Activated CD4-positive, alpha-beta T cell treated with anti-CD3 and anti-CD28 coated beads, Interleukin-2, amount 50 U/mL, for 16 hours (primary cell): ENCODE measurements at regions not wholly inside any gene's neighbourhood (a gene's known extent, or its start where the extent isn't known, plus 50 kb on each side); places are given as distances from the start of the nearest gene placed in this dataset.

Experiments used
- DNase-seq: peaks from one replicate; pipeline ENCODE4 v3.0.0-alpha.2; 2020

- DNase-seq: no peak
Observed at GRCh38 chr11:69954756-69955155, 123.4 kb upstream of the ANO1 start.

- DNase-seq: no peak
Observed at GRCh38 chr11:69956669-69957190, 121.4 kb upstream of the ANO1 start.

- no peak for DNase-seq
Observed at GRCh38 chr11:69957849-69958248, 120.3 kb upstream of the ANO1 start.

- DNase-seq: no peak
Observed at GRCh38 chr11:69958308-69958707, 119.8 kb upstream of the ANO1 start.

GRCh38 chr11:69959461-69959860 is 118.7 kb upstream of the ANO1 start:
- DNase-seq: no peak

- DNase-seq: no peak
Observed at GRCh38 chr11:69961738-69962137, 116.4 kb upstream of the ANO1 start.

GRCh38 chr11:69962152-69962551 is 116.0 kb upstream of the ANO1 start:
- no peak for DNase-seq

- DNase-seq: no peak
Observed at GRCh38 chr11:69963533-69964246, 114.4 kb upstream of the ANO1 start.

GRCh38 chr11:69964247-69964643 is 113.9 kb upstream of the ANO1 start:
- no peak for DNase-seq

- DNase-seq: no peak
Observed at GRCh38 chr11:69965821-69966582, 112.1 kb upstream of the ANO1 start.

- DNase-seq: no peak
Observed at GRCh38 chr11:69966583-69966835, 111.6 kb upstream of the ANO1 start.

GRCh38 chr11:69966910-69967483 is 111.1 kb upstream of the ANO1 start:
- no peak for DNase-seq

GRCh38 chr11:69967484-69967883 is 110.6 kb upstream of the ANO1 start:
- DNase-seq: no peak

GRCh38 chr11:69968396-69969347 is 109.4 kb upstream of the ANO1 start:
- DNase-seq: no peak

- no peak for DNase-seq
Observed at GRCh38 chr11:69969890-69970784, 108.0 kb upstream of the ANO1 start.

- no peak for DNase-seq
Observed at GRCh38 chr11:69970785-69971535, 107.2 kb upstream of the ANO1 start.

GRCh38 chr11:69971741-69972140 is 106.4 kb upstream of the ANO1 start:
- peak; percentile 10 for DNase-seq

- DNase-seq: no peak
Observed at GRCh38 chr11:69972351-69972802, 105.7 kb upstream of the ANO1 start.

- DNase-seq: no peak
Observed at GRCh38 chr11:69974528-69974927, 103.6 kb upstream of the ANO1 start.

GRCh38 chr11:69975822-69976221 is 102.3 kb upstream of the ANO1 start:
- no peak for DNase-seq

- DNase-seq: no peak
Observed at GRCh38 chr11:69976794-69977193, 101.3 kb upstream of the ANO1 start.
